ENCODE measurements at regions not wholly inside any gene's neighbourhood (a gene's known extent, or its start where the extent isn't known, plus 50 kb on each side); places are given as distances from the start of the nearest gene placed in this dataset.

- TF ChIP-seq POLR2A (IDR thresholded peaks at IDR 0.05) (no peak), CTCF (IDR thresholded peaks at IDR 0.05) (no peak)
These were observed 220.0 kb downstream of the TEX29 start for GRCh38 chr13:111540486-111540885.
